GM12872 (cell line): ENCODE measurements at regions not wholly inside any gene's neighbourhood (a gene's known extent, or its start where the extent isn't known, plus 50 kb on each side); places are given as distances from the start of the nearest gene placed in this dataset.

Experiments
- CTCF ChIP-seq: IDR thresholded peaks from 3 replicates; pipeline ENCODE4 v1.5.1; 2011; ENCODE audit warnings: low read depth, mild to moderate bottlenecking, low read length, moderate library complexity; ENCODE audit not compliant: insufficient read depth

- no peak for TF ChIP-seq CTCF
Observed at GRCh38 chr13:36493046-36493445, 60.8 kb downstream of the CCNA1 start.

GRCh38 chr13:36495431-36495830, 63.1 kb downstream of the CCNA1 start:
- TF ChIP-seq CTCF, result no peak

DNA sequence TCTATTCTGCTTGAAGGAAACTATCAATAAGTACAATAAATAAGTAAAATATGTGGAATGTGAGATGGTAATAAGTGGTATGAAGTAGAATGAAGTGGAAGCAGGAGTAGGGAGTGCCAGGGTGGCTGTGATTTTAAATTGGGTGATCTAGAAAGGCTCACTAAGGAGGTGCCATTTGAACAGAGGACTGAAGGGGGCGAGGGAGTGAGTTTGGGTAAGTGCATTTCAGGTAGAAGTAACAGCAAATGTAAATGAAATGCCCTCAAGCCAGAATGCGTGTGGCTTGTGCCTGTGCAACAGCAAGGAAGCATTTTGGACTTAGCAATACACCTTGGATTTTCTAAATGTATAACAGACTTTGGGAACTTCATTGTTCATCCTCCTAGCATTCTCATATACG, 77.1 kb downstream of the CCNA1 start:
- TF ChIP-seq CTCF, result 0 out of 3 replicates have a peak, but pooled peaks have one; percentile 12

DNA sequence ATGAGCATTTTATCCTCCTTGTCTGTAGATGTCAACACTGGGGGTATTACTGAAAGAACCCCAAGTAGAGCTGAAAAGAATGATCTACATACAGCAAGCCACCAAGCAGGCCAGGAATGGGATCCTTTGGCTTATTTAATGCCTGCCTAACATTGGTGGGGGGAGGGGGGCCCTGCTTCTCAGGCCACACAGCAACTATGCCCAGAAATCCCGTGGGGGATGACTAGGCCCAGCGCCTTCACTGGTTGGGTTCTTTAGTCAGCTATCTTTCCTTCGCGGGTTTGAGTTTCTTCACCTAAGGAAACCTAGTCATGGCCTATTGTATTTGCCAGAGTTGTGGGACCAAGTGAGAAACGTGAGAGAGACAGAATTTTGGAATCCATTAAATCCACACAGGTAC, 80.5 kb downstream of the CCNA1 start:
- TF ChIP-seq CTCF, result no peak

DNA sequence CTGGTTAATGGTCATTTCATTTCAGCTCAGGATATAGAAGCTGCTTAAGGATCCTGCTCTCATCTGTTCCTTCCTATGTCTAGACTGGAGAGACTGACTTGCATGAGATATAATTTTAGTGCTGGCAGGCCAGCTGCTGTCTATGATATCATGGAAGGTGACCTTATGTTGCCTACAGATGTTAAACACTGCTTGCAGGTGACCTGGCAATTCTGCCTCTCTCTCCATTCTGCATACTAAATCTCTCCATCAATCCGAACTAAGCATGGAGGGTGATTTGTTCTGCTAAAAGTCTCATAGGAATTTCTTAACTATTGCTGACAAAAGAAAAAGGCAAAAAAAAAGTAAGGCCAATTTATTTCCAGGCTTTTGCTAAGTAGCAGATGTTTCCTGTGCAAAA, 81.0 kb downstream of the CCNA1 start:
- no peak for TF ChIP-seq CTCF

DNA sequence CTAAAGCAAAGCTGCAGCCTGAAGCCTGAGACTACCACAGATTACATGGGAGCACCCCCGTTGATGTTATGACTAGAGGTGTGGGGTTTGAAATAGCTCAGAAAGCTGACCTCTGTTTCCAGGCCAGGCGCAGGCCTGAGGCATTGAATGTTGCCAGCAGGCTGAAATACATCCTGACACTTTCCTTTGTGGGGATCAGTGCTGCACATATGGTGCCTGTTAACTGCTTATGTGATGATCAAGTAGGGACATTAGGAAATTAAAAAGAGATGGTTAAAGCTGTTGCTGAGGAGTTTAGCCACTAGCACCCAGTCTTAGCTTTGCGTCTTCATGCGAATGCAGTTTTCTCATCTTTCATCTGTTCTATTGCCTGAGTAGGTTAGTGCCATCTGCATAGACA, 83.2 kb downstream of the CCNA1 start:
- TF ChIP-seq CTCF, result no peak

DNA sequence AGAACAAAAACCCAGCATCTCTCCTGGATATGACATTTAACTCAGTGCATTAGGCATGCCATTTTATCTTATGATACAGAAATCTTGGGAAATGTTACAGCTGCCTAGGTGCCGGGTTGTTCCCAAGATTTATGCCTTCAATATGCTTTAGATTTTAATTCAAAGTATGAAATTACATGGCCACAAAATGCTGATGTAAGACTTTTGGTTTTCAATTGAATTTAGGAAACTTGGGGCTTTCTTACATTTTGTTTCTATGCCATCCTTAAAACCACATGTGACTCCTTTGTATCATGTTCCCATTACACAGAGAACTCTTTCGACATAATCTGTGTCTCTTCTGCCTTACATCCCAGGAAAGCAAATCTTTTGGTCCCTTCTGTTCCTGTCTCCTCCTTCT, 83.9 kb downstream of the CCNA1 start:
- no peak for TF ChIP-seq CTCF

GRCh38 chr13:36518707-36519106, 86.4 kb downstream of the CCNA1 start:
- TF ChIP-seq CTCF, result no peak
